ENCODE measurements at regions not wholly inside any gene's neighbourhood (a gene's known extent, or its start where the extent isn't known, plus 50 kb on each side); places are given as distances from the start of the nearest gene placed in this dataset.

DNA sequence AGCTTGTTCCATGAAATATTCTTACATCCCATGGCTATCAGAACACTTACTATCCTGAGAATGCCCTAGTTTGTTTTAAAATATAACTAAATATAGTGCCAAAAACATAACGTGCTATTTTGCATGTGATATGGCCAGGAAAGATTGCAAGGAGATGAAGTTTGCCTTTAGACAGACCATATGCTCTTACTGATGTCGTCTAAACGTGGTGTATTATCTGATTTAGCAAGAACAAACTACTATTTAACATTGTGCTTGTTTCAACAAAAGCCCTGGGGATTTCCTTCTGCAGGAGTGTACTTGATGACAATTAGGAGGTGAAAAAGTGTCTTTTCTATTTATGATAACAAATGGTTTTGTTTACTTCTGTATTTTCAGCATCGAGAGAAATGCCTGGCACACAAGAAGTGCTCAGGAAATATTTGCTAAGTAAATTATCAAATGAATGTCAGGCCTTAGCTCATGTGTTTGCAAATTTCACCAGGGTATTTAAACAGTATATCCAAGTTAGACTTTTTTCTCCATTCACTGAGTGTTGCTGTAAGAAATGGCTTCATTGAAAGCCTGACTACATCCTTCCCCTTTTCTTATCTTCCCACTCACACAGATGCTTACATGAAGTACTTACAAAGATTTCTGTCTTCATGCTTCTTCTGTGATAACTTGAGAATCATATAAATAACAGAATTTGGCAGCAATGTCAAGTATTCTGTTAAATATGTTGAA, 1033.6 kb downstream of the CDH8 start:
- Histone ChIP-seq H3K9me3 (ENCODE audit: control insufficient read depth in 2 of 3, insufficient read depth in 1 of 3, low read length in 3 of 3) (no peaks in the 10 kb centered on the region), H3K27ac (ENCODE audit: low read depth in 2 of 2, low read length in 2 of 2) (no peak overlapping the region), H3K36me3 (ENCODE audit: control insufficient read depth in 2 of 3, insufficient read depth in 3 of 3, low read length in 3 of 3) (no peaks in the 10 kb centered on the region), H3K4me3 (ENCODE audit: low read length in 3 of 3) (no peak overlapping the region), H3K9ac (ENCODE audit: low read length in 3 of 3) (no peak overlapping the region), H3K27me3 (ENCODE audit: control insufficient read depth, insufficient read depth, low read length) (no peaks in the 10 kb centered on the region), H3K4me1 (ENCODE audit: control insufficient read depth in 2 of 3, insufficient read depth in 2 of 3, low read depth in 1 of 3, low read length in 3 of 3) (no peaks in the 10 kb centered on the region)
- no peak for DNase-seq
- FAIRE-seq: no peak
- TF ChIP-seq, protein P1, sequence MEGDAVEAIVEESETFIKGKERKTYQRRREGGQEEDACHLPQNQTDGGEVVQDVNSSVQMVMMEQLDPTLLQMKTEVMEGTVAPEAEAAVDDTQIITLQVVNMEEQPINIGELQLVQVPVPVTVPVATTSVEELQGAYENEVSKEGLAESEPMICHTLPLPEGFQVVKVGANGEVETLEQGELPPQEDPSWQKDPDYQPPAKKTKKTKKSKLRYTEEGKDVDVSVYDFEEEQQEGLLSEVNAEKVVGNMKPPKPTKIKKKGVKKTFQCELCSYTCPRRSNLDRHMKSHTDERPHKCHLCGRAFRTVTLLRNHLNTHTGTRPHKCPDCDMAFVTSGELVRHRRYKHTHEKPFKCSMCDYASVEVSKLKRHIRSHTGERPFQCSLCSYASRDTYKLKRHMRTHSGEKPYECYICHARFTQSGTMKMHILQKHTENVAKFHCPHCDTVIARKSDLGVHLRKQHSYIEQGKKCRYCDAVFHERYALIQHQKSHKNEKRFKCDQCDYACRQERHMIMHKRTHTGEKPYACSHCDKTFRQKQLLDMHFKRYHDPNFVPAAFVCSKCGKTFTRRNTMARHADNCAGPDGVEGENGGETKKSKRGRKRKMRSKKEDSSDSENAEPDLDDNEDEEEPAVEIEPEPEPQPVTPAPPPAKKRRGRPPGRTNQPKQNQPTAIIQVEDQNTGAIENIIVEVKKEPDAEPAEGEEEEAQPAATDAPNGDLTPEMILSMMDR (IDR thresholded peaks at IDR 0.05; ENCODE audit: borderline replicate concordance, extremely low read depth, insufficient read depth): no peak
- intact Hi-C loops (cut with DNase I): no loop called here

DNA sequence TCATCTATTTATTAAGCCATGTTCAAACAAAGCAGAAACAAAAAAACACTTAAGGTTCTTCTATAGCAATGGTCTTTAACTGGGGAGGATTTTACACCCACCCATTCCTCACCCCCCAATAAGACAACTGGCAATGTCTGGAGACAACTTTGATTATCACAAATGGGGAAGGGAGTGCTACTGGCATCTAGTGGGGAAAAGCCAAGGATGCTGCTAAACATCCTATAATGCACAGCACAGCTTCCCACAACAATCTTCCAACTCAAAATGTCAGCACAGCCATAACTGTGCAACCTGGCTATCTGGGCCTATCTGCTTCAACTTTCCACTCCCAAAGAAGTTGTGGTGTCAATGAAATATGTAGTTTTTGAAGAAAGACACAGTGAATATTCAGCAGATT, 1044.4 kb downstream of the CDH8 start:
- intact Hi-C loops (cut with DNase I): no loop called here
- TF ChIP-seq, protein P1 (IDR thresholded peaks at IDR 0.05; ENCODE audit: borderline replicate concordance, extremely low read depth, insufficient read depth): no peak
- Histone ChIP-seq H3K4me1 (ENCODE audit: control insufficient read depth in 2 of 3, insufficient read depth in 2 of 3, low read depth in 1 of 3, low read length in 3 of 3) (no peaks in the 10 kb centered on the region), H3K27me3 (ENCODE audit: control insufficient read depth, insufficient read depth, low read length) (no peaks in the 10 kb centered on the region), H3K27ac (ENCODE audit: low read depth in 2 of 2, low read length in 2 of 2) (no peak overlapping the region), H3K9me3 (ENCODE audit: control insufficient read depth in 2 of 3, insufficient read depth in 1 of 3, low read length in 3 of 3) (no peaks in the 10 kb centered on the region), H3K9ac (ENCODE audit: low read length in 3 of 3) (no peak overlapping the region), H3K4me3 (ENCODE audit: low read length in 3 of 3) (no peak overlapping the region), H3K36me3 (ENCODE audit: control insufficient read depth in 2 of 3, insufficient read depth in 3 of 3, low read length in 3 of 3) (no peaks in the 10 kb centered on the region)
- FAIRE-seq (no peak), DNase-seq (no peak)

DNA sequence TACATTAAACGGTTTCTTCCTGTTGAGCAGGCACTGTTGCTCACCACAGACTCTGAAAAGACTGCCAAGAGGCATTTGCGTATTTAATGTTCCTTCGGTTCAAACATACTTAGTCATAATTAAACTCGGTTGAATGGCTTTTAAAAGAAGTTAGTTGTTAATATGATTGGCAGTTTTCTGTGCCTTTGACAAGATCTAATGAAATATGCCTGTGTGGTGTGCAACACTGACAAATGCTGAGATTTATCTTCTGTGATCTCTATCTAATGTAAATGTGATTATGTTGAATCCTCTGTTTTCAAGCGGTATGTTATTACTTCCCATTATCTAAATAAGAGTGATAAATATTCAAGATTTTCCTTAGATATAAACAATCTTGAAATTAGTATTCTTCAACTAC, 1046.6 kb downstream of the CDH8 start:
- Histone ChIP-seq H3K4me1 (ENCODE audit: control insufficient read depth in 2 of 3, insufficient read depth in 2 of 3, low read depth in 1 of 3, low read length in 3 of 3) (no peaks in the 10 kb centered on the region), H3K27me3 (ENCODE audit: control insufficient read depth, insufficient read depth, low read length) (no peaks in the 10 kb centered on the region), H3K9ac (ENCODE audit: low read length in 3 of 3) (no peak overlapping the region), H3K27ac (ENCODE audit: low read depth in 2 of 2, low read length in 2 of 2) (no peak overlapping the region), H3K9me3 (ENCODE audit: control insufficient read depth in 2 of 3, insufficient read depth in 1 of 3, low read length in 3 of 3) (no peaks in the 10 kb centered on the region), H3K4me3 (ENCODE audit: low read length in 3 of 3) (no peak overlapping the region), H3K36me3 (ENCODE audit: control insufficient read depth in 2 of 3, insufficient read depth in 3 of 3, low read length in 3 of 3) (no peaks in the 10 kb centered on the region)
- intact Hi-C loops (cut with DNase I): no loop called here
- TF ChIP-seq, protein P1 (IDR thresholded peaks at IDR 0.05; ENCODE audit: borderline replicate concordance, extremely low read depth, insufficient read depth): no peak
- DNase-seq (no peak), FAIRE-seq (no peak)

DNA sequence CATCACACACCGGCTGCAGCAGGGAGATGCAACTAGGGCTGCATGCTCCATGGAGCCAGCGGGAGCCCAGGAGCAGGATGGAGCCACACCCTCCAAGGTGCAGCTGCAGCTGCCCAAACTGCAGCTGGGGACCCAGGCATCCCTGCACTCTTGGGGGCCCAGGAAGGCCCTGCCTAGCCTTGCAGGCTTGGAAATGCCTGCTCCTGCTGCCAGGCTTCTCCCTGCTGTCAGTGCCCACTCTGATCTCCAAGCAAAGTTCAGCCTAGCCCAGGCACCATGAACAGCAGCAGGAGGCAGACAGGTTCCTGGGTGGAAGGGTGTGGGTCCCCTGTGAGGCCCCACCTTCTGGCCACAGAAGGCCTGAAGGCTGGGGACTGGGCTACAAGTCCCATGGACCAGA, 1057.1 kb downstream of the CDH8 start:
- H3K27ac ChIP-seq (ENCODE audit: low read depth in 2 of 2, low read length in 2 of 2): no peak overlapping the region
- H3K9ac ChIP-seq (ENCODE audit: low read length in 3 of 3): no peak overlapping the region
- H3K36me3 ChIP-seq (ENCODE audit: control insufficient read depth in 2 of 3, insufficient read depth in 3 of 3, low read length in 3 of 3): no peaks in the 10 kb centered on the region
- no peaks in the 10 kb centered on the region for H3K27me3 ChIP-seq (ENCODE audit: control insufficient read depth, insufficient read depth, low read length)
- no peaks in the 10 kb centered on the region for H3K9me3 ChIP-seq (ENCODE audit: control insufficient read depth in 2 of 3, insufficient read depth in 1 of 3, low read length in 3 of 3)
- FAIRE-seq (no peak), DNase-seq (no peak)
- TF ChIP-seq, protein P1 (IDR thresholded peaks at IDR 0.05; ENCODE audit: borderline replicate concordance, extremely low read depth, insufficient read depth): no peak
- H3K4me1 ChIP-seq (ENCODE audit: control insufficient read depth in 2 of 3, insufficient read depth in 2 of 3, low read depth in 1 of 3, low read length in 3 of 3): no peaks in the 10 kb centered on the region
- H3K4me3 ChIP-seq (ENCODE audit: low read length in 3 of 3): no peak overlapping the region
- intact Hi-C loops (cut with DNase I): no loop called here

Data from kidney (tissue), 13 donors.